Lung (tissue), 11 donors: ENCODE measurements at regions not wholly inside any gene's neighbourhood (a gene's known extent, or its start where the extent isn't known, plus 50 kb on each side); places are given as distances from the start of the nearest gene placed in this dataset.

Source experiments
- ATAC-seq: fragments of 200-7000 bp; cut with Tn5 transposase; one replicate; pipeline ENCODE4 v1.9.1; 2020; ENCODE audit warnings: moderate number of reproducible peaks; ENCODE audit not compliant: insufficient read depth, low FRiP score
- DNase-seq, 3 donors: peaks; one replicate each; pipeline ENCODE4 v3.0.0-alpha.2; 2013 to 2017
- H3K27ac ChIP-seq, 2 donors: one replicate each; pipeline ENCODE4 v1.5.1; 2013; ENCODE audit warnings: mild to moderate bottlenecking in 2 of 2, moderate library complexity in 2 of 2, control low read depth in 1 of 2, inconsistent platforms in 1 of 2, low read depth in 1 of 2, low read length in 1 of 2
- H3K27me3 ChIP-seq, 3 donors: one replicate each; pipeline ENCODE4 v1.5.1; 2013; ENCODE audit warnings: low read length in 2 of 3; ENCODE audit not compliant: control insufficient read depth in 3 of 3, insufficient read depth in 3 of 3
- H3K36me3 ChIP-seq, 4 donors: one replicate each; pipeline ENCODE4 v1.5.1; 2013; ENCODE audit warnings: low read length in 4 of 4, mild to moderate bottlenecking in 1 of 4, moderate library complexity in 1 of 4; ENCODE audit not compliant: control insufficient read depth in 4 of 4, insufficient read depth in 4 of 4
- H3K4me1 ChIP-seq, 5 donors: one replicate each; pipeline ENCODE4 v1.5.1; 2013; ENCODE audit warnings: low read length in 5 of 5, mild to moderate bottlenecking in 2 of 5, moderate library complexity in 1 of 5; ENCODE audit not compliant: control insufficient read depth in 5 of 5, insufficient read depth in 5 of 5
- H3K4me3 ChIP-seq: one replicate; pipeline ENCODE4 v1.5.1; 2013; ENCODE audit warnings: mild to moderate bottlenecking, control low read depth, moderate library complexity
- H3K9ac ChIP-seq, 2 donors: one replicate each; pipeline ENCODE4 v1.5.1; 2013; ENCODE audit warnings: low read length in 2 of 2, control low read depth in 1 of 2; ENCODE audit not compliant: insufficient read depth in 1 of 2
- H3K9me3 ChIP-seq, 4 donors: one replicate each; pipeline ENCODE4 v1.5.1; 2013; ENCODE audit warnings: low read length in 3 of 4, mild to moderate bottlenecking in 1 of 4, moderate library complexity in 1 of 4; ENCODE audit not compliant: control insufficient read depth in 4 of 4, insufficient read depth in 3 of 4
- WGBS, 2 donors: extraction: QIAGEN DNeasy Blood & Tissue Kit; methylation state at CpG; one replicate each; pipeline ENCODE4 v1.1.7; 2013; 5-methylcytosine and 5-hydroxymethylcytosine counted together
- TF ChIP-seq, protein P1 (sequence below): IDR thresholded peaks from 2 replicates; pipeline ENCODE4 v1.5.1; 2012; ENCODE audit warnings: mild to moderate bottlenecking; ENCODE audit errors: control extremely low read depth, extremely low read depth
- donor health status: control.
- donor health status: control.
- donor health status: Bipolar disorder and iron deficiency.
- donor health status: healthy.
- donor health status: DM: yes; HTN: yes; CAD: no.

GRCh38 chr10:50968386-50969091 lies 83.1 kb upstream of the A1CF start:
- ATAC-seq = no peak
- WGBS, 2 donors = 79 to 81% methylated on average over 4 of the region's 4 CpGs

GRCh38 chr10:50972591-50972990 lies 87.2 kb upstream of the A1CF start:
- Histone ChIP-seq H3K27ac (no peak overlapping the region), H3K9me3 (no peaks in the 10 kb centered on the region), H3K36me3 (no peaks in the 10 kb centered on the region), H3K9ac (no peak overlapping the region), H3K4me1 (peaks cover 0 to 3% (median 0%) of the 10 kb centered on the region in 5 donors), H3K4me3 (no peak overlapping the region), H3K27me3 (no peaks in the 10 kb centered on the region)
- DNase-seq (no peak), ATAC-seq (no peak)
- WGBS, 2 donors = 75 to 80% methylated on average over 4 of the region's 4 CpGs
- TF ChIP-seq, protein P1, sequence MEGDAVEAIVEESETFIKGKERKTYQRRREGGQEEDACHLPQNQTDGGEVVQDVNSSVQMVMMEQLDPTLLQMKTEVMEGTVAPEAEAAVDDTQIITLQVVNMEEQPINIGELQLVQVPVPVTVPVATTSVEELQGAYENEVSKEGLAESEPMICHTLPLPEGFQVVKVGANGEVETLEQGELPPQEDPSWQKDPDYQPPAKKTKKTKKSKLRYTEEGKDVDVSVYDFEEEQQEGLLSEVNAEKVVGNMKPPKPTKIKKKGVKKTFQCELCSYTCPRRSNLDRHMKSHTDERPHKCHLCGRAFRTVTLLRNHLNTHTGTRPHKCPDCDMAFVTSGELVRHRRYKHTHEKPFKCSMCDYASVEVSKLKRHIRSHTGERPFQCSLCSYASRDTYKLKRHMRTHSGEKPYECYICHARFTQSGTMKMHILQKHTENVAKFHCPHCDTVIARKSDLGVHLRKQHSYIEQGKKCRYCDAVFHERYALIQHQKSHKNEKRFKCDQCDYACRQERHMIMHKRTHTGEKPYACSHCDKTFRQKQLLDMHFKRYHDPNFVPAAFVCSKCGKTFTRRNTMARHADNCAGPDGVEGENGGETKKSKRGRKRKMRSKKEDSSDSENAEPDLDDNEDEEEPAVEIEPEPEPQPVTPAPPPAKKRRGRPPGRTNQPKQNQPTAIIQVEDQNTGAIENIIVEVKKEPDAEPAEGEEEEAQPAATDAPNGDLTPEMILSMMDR = no peak

More at GRCh38 chr10:50968386-50969091, 83.1 kb upstream of the A1CF start:
- Histone ChIP-seq H3K9ac (no peak overlapping the region), H3K9me3 (no peaks in the 10 kb centered on the region), H3K27ac (no peak overlapping the region), H3K36me3 (no peaks in the 10 kb centered on the region), H3K27me3 (no peaks in the 10 kb centered on the region), H3K4me3 (no peak overlapping the region), H3K4me1 (peaks cover 0 to 3% (median 0%) of the 10 kb centered on the region in 5 donors)
- TF ChIP-seq, protein P1 = no peak
- DNase-seq = no peak

DNA sequence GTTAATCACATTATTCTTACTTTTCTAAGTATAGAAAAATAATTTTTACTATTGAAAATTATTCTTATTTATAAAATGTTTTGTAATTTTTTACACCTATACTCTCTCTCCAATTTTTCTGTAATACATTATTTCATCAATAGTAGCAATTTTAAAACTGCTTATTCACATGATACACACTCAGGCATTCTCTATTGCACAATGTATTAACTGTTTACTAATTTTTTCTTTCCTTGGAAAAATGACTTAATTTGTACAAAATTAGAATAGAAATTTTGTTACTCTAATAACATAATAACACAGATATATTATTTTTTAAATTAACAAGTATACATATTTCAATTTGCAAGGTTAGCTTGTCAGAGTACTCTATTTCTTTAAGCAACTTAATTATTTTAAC lies 92.9 kb upstream of the PRKG1 start:
- Histone ChIP-seq H3K9me3 (peaks cover 0 to 3% (median 0%) of the 10 kb centered on the region in 4 donors), H3K4me3 (no peak overlapping the region), H3K9ac (no peak overlapping the region), H3K27me3 (no peaks in the 10 kb centered on the region), H3K4me1 (no peaks in the 10 kb centered on the region), H3K36me3 (no peaks in the 10 kb centered on the region), H3K27ac (no peak overlapping the region)
- no peak for ATAC-seq
- DNase-seq = no peak
- TF ChIP-seq, protein P1 = no peak

- no peak overlapping the region for H3K4me3 ChIP-seq
- H3K4me1 ChIP-seq = no peaks in the 10 kb centered on the region
- H3K27me3 ChIP-seq = no peaks in the 10 kb centered on the region
- H3K9ac ChIP-seq = no peak overlapping the region
- H3K36me3 ChIP-seq = no peaks in the 10 kb centered on the region
- peaks cover 0 to 3% (median 0%) of the 10 kb centered on the region in 4 donors for H3K9me3 ChIP-seq
- ATAC-seq = no peak
- WGBS, 2 donors = 71 to 88% methylated on average over 1 of the region's 1 CpG
- TF ChIP-seq, protein P1 = no peak
- DNase-seq = no peak
- no peak overlapping the region for H3K27ac ChIP-seq
These were observed 92.4 kb upstream of the PRKG1 start for GRCh38 chr10:50981904-50982303.
